HS-5 (cell line): ENCODE measurements at regions not wholly inside any gene's neighbourhood (a gene's known extent, or its start where the extent isn't known, plus 50 kb on each side); places are given as distances from the start of the nearest gene placed in this dataset.
"Not testable (repeated sequence)": the region's sequence is repeated elsewhere in the genome, so short reads cannot be mapped to it uniquely, and the experiment has no call there.

Experiments used
- DNase-seq: peaks from one replicate; pipeline ENCODE4 v3.0.0-alpha.2; 2012; ENCODE audit warnings: low read depth

DNA sequence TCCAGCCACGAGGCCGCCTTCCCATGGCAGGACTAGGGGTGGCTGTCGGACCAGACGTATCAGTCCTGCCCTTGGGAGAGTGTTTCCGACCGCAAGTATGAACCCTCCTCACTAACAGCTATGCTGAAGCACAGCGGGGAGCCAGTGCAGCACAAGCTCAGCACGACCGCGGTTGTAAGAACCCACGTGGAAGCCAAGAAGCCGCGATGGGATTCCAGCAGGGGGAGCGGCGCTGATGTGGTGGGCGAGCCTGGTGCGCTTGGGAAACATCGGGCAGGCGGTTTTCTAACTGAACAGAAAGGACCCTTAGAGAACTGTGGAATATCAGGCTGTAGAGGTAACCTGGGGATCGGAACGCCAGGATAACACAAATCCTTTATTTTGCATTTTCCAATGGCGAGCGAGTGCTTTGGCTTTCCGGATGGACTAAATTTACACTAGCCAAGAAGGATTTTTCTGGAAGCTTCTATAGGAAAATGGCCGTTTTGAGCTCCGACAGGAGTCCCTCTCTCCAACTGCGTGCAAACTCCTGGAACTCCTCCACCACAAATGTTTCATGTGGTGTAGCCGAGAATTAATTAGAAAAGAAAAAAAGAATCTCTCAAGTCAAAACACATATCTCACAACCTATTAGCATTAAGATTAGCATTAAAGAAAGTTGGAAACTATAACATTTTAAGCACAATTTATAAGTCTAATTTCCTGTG, 132.0 kb upstream of the MYCN start:
- no peak for DNase-seq

DNA sequence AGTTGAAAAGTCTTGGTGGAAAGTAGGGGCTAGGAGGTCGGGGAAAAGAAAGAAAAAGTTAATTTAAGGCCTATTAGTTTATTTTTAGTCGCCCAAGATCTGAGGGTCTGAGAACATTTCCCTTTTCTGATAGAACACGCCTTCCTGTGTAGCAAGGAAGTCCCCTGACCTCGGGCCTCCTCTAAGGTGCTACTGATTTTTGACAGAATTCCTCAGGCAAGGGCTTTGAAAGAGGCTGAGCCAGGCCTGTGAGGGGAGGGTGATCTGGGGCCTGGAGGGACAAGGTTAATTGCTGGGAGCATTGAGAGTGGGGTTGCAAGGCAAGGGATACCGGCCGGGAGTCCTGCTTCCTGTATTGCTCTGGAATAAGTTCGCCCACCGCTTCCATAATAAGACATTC, 131.4 kb upstream of the MYCN start:
- no peak for DNase-seq

DNA sequence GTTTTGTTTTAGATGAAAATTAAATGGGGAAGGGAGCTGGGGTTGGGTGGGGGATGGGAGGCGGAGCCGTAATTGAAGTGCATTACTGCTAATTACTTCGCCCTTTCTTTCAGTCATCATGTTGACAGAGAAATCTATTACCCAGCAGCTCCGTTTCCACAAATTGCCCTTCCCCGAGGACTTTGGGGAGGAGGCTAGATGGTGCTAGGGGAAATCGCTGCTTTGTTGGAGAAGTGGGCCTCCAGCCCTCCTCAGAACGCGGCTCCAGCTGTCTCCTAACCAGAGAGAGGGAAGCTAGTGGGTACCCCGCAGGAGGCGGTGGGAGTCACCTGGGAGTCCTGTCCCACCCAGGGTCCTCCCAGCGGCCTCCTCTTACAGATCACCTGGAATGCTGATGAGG, 130.9 kb upstream of the MYCN start:
- DNase-seq: no peak

DNA sequence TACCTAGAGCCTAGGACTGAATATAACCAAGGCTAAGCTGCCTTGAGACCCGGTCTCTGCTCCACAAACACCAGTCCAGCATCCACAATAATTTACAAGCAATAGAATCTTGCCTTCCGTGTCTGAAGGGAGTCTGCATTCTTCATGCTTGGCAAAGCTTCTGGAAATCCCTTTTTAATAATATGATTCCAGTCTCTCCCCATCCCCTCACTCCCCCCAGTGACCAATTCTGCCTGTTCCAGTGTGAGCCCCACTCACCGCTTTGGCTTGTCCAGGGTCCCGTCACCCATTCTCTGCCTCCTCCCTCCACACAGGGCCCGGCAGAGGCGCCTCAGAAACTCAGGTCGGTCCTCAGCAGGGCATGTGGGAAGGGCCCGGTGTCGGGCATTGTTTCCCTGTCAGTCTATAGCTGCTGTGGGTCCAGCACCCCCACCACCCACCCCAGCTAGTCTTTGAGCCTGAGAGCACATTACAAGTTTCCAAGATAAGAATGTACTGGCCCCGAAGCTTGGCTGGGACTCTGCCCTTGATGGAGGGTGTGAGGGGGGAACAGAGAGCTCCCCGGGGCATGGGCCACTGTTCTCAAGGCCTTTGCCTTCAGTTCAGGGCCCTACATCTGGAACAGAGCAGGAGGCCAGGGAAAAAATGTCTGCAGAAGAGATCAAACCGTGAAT, 129.7 kb upstream of the MYCN start:
- no peak for DNase-seq

DNA sequence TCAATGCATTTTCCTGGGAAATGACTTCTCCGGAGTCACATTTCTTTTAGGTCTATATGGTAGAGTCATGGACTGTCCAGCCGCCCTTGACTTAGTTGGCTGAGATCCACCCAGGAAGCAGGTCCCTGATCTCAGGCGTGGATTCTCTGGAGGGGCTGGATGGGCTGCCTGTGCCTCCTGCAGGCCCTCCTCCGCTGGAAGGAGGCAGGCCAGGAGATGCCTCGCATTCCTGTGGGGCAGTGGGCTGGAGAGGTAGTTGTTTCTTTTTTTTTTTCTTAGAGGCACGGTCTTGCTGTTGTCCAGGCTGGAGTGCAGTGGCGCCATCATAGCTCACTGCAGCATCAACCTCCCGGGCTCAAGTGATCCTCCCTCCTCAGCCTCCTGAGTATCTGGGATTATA, 129.0 kb upstream of the MYCN start:
- no peak for DNase-seq

DNA sequence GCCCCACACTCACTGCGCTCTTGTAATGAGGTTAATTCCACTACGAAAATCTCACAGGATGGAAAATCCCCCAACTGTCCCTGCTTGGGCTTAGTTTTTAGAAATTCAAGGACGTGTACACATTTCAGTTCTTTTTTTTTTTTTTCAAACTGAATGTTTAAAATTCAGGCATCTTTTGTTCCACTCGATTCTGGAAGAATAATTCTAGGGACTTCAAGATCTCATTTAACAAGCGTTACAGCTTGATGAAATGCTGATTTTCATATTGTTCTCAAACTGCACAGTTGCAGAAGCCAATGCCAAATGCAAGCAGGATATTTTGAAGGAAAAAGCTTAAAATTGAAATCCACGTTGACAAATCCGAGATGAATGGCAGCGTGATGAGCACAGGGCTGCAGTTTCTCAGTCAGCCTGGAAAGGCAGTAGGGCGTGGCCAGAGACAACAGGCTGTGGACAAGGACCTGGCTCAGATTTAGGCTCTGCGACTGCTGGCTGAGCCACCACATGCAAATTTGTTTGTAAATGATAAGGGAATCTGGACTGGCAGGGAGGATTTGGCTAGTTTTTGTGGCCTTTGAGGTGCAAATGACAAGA, 128.1 kb upstream of the MYCN start:
- DNase-seq: no peak

DNA sequence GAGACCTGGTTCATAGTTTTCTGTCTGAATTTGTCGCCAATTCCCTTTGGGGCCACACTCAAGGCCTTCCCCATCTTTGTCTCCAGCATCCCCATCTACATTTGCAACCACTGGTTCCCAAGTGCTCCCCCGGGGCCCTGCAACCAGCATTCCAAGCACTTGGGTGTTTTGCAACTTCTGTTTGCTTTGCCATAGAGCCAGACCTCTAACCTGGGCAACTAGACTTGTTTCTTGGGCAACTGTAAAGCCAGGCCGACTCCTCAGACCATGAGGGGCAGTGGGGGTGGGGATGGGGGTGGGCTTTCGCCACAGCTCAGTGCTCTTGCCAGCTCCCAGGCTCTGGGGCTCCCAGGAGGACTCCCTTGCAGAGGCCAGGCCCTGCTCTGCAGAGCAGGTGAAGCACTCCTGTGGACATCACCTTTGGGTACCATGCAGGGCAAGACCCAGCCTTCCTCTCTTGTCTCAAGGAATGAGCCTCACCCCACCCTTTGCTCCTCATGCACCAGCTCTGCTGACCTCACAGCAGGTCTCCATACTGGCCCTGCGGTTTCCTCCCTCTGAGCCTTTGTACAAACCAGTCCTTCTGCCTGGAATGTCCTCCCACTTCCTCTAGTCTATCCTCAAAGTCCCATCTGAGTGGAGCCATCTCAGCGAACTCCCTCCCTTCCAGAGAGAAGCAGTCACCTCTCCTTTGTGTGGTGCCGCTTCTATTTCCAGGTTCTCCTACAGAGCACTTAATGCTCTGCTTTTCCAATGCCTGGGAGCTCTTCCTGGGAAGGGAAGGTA, 126.7 kb upstream of the MYCN start:
- DNase-seq: no peak

DNA sequence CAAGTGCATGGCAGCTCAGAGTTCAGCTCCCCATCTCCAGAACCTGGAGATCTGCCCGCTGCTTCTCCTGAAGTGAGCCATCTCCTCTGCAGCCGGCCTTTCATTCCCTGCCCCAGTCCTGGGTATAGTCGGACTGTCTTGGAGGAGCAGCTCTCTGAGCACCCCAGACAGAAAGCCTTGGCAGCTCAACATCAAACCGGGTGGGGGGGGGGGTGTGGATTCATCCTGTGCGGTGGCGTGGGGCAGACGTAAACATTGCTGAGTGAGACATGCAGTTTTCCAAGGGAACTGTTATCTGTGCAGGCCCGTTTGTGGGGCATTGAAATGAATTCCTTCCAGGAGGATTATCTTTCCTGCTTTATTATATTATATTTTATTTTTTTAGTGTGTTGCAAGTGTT, 125.9 kb upstream of the MYCN start:
- DNase-seq: no peak

DNA sequence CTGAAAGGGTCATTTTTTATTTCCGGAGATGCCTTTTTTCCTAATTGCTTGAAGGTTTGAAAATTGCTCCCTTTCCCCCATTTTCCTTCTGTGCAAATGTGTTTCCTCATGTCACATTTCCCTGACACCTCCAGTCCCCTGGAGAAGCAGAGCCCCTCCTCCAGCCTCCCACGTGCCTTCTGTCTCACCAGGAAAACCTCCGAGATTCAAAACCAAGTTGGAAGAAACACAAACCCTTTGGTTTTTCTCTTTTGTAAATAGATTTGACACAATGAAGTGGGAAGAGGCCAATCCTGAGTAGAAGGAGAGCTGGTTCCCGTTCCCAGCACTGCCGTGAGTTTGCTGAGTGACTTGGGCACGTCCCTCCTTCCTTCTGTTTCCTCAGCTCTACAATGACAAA, 125.4 kb upstream of the MYCN start:
- DNase-seq: no peak

DNA sequence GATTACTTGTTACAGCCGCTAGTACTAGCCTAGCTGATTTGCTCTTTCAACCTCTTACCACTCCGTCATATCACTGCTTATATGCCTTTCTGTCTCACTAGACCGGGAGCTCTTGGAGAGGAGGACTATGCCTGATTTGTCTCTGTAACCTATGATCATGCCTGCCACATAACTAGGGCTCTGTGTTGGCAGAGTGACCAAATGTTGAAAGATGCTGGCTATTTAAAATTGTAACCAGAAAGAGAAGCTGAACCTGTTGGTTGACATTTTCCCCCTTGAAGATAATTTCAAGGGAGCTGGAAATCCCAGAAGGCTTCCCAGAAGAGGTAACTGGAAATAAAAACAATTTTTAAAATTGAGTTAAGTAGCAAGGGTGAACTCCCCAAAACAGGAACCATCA, 124.1 kb upstream of the MYCN start:
- DNase-seq: no peak

DNA sequence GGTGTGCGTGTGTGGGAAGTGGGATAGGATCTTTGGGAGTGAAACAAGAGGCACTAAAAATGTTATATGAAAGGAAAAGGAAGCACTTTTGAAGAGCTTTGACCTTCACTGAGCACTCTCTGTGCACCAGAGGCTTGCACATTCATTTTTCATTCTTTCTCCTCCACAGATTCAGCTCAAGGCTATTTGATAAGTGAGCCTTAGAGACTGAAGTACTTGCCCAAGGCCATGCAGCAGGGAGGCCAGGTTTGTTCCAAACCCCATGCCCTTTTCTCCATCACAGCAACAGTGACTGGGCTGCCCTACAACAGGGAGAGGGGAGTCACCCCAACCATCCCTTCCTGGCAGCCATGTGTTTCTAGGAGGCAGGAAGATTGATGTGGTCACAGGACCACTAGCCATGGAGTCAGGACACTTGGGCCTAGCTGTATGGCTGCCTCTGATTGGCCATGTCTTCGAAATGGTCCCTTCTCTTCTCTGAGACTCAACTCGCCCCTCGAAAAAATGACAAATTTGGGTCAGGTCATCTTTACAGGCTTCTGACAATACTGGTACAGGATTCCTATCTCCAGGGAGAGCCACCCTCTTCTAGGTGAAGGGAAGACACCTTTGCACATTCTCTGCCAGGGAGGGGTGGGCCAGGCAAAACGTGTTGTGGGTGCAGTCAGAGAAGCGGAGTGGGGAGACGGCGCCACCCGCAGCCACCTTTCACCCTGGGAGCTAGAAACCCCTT, 123.5 kb upstream of the MYCN start:
- no peak for DNase-seq

DNA sequence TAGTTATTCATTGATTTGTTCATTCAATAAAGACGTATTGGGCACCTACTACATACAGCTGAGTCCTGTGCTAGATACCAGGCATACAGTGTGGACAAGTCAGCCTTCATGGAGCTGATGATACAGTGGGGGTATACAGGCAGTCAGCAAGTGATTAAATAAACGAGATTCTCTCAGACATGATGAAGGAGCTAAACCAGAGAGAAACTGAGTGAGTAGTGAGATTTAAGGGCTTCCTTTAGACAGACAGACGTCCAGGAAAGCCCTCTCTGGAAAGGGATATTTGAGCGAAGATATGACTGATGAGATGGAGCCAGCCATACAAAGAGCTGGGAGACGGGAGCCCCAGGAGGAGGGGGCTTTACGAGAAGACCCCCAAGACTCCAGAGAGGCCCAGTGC, 122.6 kb upstream of the MYCN start:
- DNase-seq: no peak

DNA sequence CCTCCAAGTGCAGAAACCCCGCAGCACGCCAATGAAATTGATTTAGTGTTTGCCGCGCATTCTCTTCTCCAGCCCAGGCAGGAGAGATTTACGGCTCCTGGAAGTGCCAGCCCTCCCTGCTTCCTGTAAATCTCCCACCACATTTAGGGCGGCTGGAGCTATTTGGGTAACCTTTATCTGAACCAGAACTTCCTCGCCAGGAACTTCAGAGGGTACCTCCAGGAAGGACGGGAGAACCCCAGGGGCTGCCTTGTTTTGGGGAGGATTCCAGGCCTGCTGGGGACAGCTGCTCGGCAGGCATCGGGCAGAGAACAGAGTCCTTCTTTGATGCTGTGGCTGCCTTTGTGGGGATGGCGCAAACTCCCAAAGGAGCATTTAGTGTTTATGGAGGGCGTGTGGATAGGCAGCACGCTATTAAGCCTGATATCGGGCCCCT, 122.0 kb upstream of the MYCN start:
- no peak for DNase-seq

DNA sequence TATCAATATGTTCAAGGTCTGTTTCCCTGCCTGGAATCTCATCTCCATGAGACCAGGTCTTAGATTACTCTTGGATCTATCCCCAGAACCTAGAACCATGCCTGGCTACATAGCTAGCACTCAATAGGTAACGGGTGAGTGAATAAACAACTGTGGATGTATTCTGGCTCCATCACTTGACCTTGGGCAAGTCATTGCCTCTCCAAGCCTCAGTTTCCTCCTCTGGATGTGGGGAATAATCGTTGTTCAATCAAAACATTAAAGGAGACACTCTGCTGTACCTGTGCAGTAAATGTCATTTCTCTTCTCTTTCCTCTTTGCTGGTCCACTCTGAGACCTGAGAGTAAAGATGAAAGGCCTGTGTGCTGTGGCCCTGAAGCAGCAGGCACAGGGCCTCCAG, 121.5 kb upstream of the MYCN start:
- DNase-seq: no peak

DNA sequence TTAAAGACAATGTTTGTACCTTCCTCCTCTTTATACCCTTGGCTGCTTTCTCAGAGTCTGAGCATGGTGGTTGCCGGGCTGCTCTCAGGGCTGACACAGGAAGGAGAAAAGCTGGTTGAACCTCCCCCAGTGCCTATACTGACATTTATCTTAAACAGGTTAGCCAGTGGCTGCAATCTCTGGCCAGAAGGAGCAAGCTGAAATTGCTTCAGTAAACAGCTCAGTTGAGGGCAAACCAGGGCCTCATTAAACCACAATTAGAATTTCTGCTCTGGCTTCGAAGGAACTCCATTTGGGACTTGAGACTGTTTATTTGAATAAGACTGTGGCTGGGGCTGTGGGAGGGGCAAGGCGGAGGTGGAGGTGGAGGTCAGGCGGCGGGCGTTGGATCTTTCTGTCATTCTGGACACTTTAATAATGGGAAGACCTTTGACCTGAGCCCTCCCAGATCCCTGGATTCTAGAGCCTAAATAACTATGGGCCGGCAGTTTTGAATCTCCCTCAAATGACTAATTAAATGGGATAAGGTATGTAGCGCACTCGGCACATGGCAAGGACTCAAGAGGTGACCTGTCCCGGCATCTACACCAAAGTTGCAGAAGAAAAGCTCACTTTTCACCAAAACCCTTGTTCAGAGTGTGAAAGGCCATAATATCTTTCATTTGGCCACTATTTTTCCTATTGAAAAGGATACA, 120.6 kb upstream of the MYCN start:
- DNase-seq: no peak

DNA sequence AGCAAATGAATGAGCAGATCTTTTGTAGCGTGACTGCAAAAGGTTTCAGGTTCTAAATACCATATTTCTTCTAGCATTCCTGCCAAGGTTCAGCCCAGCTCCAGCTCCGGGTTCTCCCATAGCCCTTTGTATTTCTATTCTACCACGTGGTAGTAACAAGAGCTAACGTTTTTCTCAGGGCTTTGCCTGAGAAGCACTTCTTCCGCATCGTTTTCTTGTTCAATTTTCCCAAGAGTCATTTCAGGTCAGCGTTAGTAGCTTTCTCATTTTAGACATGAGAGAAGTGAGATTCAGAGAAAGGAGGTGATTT, 120.1 kb upstream of the MYCN start:
- DNase-seq: no peak

DNA sequence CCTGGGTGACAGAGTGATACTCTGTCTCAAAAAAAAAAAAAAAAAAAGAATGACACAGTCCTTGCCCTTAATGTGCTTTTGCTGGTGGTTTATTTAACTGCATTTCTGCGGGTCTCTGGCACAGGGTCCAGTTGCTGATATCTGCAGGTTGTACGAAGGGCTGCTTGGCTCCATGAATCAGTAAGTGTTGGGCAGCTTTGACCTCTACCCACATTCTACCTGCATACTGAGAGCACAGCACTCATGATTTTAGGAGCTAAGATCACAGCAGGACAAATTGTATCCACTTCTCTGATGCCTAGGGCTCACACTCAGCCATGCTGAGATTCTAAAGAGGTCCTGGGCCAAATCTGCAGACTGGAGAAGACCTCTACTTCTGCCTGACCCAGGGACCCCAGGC, 119.4 kb upstream of the MYCN start:
- no peak for DNase-seq

DNA sequence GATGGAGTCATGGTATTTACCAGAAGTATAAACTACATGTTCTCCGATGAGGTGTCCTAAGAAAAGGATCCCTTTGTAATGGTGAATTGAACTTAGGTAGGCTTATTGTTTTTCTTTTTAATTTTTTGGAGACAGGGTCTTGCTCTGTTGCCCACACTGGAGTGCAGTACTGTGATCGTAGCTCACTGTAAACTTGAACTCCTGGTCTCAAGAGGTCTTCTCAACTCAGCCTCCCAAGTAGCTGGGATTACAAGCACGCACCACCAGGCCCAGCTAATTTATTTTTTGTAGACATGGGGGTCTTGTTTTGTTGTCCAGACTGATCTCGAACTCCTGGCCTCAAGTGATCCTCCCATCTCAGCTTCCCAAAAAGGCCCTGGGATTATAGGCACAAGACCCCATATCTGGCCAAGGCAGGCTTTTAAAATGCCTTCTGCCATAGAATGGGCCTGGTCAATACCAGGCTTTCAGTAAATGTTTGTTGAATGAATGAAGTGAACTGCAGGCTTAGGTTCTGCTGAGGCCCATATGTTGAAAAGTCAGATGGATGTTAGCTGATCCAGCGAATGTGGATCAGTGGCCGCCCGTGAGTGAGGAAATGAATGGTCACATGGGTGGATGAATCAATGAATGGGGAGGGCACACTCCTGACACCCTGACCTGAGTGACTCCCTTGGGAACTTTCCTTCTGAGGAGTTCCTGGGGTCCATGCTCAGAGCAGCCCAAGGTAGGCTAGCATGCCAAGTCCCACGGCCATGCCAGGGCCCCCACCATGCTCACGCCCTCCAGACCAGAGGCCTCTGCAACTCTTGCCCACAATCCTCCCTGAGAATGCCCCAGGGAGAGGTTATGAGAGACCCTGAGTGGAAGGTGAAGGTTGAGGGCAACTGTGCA, 118.0 kb upstream of the MYCN start:
- no peak for DNase-seq

DNA sequence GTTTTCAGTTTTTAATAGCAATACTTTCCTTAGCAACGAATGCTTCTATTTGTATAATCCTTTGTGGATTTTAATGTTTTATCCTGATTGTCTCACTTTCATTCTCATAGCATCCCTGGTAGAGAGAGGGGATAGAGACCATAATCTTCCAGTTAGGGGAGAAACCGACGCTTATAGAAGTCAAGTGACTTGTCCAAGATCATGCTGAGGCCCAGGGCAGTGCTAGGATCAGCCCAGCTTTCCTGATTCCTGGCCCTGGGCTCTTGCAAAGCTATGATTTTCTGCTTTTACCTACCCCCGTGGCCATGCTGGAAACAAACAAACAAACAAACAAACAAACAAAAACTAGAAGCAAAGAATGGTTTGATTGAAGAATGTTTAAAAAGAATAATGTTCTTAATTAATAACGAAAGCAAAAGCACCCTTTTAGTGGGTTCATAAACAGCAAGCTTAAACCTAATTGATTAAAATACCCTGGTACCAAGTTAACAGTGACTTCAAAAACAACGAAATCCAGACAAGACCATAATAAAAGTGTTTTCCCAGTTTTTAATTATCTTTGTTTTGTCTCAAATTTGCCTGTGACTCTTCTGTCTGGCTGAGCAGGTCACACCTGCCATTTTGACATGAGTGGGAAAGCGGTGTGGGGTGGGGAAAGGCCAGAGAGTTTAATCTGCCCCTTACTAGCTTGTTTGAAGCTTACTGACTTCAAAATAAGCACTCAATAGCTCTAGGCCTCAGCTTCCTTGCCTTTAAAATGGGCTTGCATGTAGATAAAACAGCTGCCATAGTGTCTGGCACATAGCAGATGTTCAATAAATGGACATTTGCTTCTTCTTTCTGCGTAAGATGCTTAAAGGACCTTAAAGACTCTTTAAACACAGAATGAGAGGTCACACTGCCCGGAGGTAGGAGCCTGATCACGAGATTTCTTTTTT, 116.6 kb upstream of the MYCN start:
- DNase-seq: no peak

DNA sequence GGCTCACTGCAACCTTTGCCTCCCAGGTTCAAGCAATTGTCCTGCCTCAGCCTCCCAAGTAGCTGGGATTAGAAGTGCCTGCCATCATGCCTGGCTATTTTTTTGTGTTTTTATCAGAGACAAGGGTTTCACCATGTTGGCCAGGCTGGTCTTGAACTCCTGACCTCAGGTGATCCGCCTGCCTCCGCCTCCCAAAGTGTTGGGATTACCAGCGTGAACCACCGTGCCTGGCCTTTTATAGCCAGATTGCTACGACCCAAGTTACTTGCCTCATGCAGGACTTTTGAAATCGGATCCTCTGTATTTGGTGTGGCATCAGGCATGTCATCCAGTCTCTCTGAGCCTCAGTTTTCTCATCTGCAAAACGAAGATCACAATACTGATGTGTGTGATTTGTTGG, 115.9 kb upstream of the MYCN start:
- not testable (repeated sequence) for DNase-seq
